ENCODE measurements at regions not wholly inside any gene's neighbourhood (a gene's known extent, or its start where the extent isn't known, plus 50 kb on each side); places are given as distances from the start of the nearest gene placed in this dataset.
"Not testable (repeated sequence)": the region's sequence is repeated elsewhere in the genome, so short reads cannot be mapped to it uniquely, and the experiment has no call there.

DNA sequence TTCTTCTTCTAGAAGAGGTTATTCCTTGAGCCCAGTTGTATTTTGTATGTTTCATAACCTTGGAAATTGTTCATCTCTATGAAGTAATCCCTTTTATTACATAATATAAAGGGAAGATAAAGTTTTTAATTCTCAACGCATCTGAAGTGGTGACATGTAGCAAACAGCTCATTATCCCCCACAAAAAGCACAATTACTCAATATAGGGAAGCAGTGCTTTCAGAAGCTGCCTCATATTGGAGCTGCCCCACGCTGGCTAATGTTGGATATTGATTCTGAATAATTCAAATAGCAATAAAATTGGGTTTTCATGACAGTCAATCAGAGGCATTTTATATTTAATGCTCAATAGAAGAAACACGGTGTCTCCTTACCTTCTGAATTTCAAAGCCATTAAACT is 604.3 kb upstream of the RBFOX1 start:
- DNase-seq (ENCODE audit: low spot score) (no peak), ATAC-seq (ENCODE audit: low FRiP score) (no peak)
- TF ChIP-seq, protein P1, sequence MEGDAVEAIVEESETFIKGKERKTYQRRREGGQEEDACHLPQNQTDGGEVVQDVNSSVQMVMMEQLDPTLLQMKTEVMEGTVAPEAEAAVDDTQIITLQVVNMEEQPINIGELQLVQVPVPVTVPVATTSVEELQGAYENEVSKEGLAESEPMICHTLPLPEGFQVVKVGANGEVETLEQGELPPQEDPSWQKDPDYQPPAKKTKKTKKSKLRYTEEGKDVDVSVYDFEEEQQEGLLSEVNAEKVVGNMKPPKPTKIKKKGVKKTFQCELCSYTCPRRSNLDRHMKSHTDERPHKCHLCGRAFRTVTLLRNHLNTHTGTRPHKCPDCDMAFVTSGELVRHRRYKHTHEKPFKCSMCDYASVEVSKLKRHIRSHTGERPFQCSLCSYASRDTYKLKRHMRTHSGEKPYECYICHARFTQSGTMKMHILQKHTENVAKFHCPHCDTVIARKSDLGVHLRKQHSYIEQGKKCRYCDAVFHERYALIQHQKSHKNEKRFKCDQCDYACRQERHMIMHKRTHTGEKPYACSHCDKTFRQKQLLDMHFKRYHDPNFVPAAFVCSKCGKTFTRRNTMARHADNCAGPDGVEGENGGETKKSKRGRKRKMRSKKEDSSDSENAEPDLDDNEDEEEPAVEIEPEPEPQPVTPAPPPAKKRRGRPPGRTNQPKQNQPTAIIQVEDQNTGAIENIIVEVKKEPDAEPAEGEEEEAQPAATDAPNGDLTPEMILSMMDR (IDR thresholded peaks at IDR 0.05), result no peak

DNA sequence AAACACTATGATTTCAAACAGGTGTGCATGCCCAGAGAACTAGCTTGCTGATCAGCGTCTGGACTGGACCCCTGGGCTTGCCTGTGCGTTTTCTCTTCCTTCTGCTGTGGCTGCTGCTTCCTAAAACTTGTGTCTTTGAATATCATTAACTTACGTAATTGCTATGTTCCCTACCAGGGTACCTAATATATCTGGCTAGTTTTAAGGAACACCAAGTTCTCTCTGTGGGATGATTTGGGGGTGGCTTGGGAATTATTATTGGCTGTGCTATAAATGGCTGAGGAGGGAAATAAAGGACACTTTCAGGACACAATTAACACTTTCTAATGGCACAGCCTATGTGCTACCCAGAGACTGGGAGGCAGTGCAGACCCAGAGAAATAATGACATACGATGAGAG is 606.0 kb upstream of the RBFOX1 start:
- TF ChIP-seq, protein P1 (IDR thresholded peaks at IDR 0.05), result no peak
- DNase-seq (ENCODE audit: low spot score), result no peak
- ATAC-seq (ENCODE audit: low FRiP score), result no peak

DNA sequence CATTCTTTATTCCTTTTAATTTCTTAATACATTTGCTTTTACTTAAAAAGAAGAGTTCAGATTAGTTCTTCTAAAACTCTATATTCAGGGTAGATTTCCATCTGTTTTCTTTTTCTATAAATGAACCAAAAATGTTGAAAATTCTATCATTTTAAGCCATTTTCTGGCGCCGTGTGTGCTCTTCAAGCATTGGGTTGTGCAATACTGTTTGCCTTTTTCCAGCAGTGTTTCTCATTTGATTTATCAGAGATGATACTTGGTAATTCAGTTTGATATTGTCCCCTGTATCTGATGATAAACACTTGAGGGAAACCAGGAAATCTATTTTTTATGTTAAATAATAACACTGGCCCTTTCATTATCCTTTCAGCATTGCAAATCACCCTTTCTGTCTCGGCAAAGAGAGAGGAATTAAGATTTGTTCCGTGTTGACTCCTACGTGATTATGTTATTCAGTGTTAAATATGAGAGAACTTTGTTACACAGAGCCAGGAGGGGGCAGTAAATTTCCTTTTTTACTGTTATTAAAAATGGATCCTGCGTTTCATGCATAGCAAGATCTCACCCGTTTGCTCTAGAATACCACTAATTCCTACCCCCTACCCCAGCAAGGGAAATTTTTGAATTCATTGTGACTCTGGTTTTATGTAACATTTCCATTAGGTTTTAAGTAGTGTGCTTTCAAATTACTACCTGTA is 606.9 kb upstream of the RBFOX1 start:
- DNase-seq (ENCODE audit: low spot score) (no peak), ATAC-seq (ENCODE audit: low FRiP score) (no peak)
- TF ChIP-seq, protein P1 (IDR thresholded peaks at IDR 0.05), result no peak

DNA sequence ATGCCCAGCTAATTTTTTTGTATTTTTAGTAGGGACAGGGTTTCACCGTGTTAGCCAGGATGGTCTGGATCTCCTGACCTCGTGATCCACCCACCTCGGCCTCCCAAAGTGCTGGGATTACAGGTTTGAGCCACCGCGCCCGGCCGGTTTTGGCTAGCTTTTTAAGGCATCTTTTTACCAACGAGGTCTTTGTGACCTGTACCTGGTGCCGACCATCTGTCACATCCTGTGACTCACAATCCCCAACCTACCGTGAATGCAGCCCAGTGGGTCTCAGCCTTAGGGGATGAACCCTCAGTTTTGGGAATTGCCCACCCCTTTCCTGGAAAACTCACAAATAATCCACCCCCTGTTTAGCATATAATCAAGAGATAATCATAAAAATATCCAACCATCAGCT is 607.4 kb upstream of the RBFOX1 start:
- not testable (repeated sequence) for DNase-seq (ENCODE audit: low spot score); ATAC-seq (ENCODE audit: low FRiP score)

DNA sequence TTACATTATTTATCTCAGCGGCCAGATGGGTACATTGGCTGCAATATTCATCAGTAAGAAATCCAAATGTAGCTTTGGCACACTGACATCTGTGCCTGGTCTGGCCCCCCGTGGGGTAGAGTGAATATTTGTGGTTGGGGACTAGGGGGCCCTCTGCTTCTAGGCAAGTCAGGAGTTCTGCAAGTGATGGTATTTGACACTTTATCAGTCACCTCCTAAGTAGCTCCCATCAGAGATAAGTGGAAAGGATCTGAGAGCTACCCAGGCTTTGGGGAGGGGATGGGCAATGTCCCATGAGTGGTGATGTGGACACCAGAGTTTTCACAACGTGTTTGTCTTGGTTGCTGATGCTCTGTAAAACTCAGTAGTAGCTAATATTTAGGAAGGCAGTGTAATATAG is 609.9 kb upstream of the RBFOX1 start:
- TF ChIP-seq, protein P1 (IDR thresholded peaks at IDR 0.05), result no peak
- no peak for ATAC-seq (ENCODE audit: low FRiP score)
- DNase-seq (ENCODE audit: low spot score), result no peak

DNA sequence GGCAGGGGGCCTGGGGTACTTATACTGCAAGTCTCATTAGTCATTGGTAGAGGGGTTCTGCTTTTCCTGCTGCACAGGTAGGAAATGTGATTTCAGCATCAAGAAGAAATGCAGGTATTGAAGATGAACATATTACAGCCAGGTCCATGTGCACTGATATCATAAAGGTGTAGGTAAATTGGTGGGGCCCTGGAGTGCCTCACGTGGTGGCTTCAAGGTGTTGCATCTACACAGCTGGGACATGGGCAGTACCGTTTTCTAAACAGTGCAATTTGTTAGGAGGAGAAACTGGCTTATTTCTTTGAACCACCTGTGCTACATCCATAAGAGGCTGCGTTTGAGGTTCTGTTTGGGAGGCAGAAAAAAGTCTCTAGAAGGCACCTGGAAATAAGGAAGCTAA is 618.1 kb upstream of the RBFOX1 start:
- ATAC-seq (ENCODE audit: low FRiP score) (no peak), DNase-seq (ENCODE audit: low spot score) (no peak)
- TF ChIP-seq, protein P1 (IDR thresholded peaks at IDR 0.05), result no peak

DNA sequence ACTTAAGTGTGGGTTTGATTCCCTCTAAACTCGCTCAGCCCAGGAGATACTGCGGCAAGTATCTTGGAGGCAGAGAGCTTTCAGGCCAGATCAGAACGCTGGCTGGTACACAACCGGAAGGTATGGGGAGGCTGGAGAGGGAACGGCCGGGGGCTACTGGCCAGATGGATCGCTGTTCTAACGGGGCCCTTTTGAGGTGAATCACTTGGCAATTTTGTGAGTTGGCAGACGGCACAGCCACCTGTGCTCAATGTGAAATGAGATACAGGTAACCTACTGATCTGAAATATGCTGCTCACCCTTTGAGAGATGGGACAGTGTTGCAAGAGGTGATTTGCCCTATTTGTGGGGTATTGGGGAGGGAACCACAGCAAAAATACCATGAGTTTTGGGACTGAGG is 622.9 kb upstream of the RBFOX1 start:
- ATAC-seq (ENCODE audit: low FRiP score) (no peak), DNase-seq (ENCODE audit: low spot score) (no peak)
- TF ChIP-seq, protein P1 (IDR thresholded peaks at IDR 0.05), result no peak
